K562 (cell line): ENCODE measurements at regions not wholly inside any gene's neighbourhood (a gene's known extent, or its start where the extent isn't known, plus 50 kb on each side); places are given as distances from the start of the nearest gene placed in this dataset.

Experiments
- ATAC-seq: fragments of 200-7000 bp; cut with Tn5 transposase; 3 replicates; pipeline ENCODE4 v1.9.1; 2020; ENCODE audit warnings: moderate library complexity
- BruUV-seq: library from RNA; stranded (reverse); fragments of 400-500 nt; replicated peaks from 2 replicates; lab custom pipeline; 2021; lab: Mats Ljungman, UMichigan
- CTCF ChIA-PET: fragments of 300-600 bp; formaldehyde crosslinking; extraction: SDS; loops from one replicate; lab custom pipeline; 2021; ENCODE audit warnings: low intra/inter-chr PET ratio; lab: Yijun Ruan, JAX
- POLR2A ChIA-PET: fragments of 300-600, 350-650 bp; sonication (Branson Sonifier 250); formaldehyde crosslinking; extraction: SDS; loops from one replicate; lab custom pipeline; 2021; ENCODE audit warnings: antibody characterized with exemption, inconsistent platforms; lab: Yijun Ruan, JAX
- DNase-seq, 4 experiments: peaks; one replicate each; pipeline versions ENCODE4 v3.0.0 to v3.0.0-alpha.2; 2011 to 2018; ENCODE audit warnings: low spot score in 3 of 4, mixed read lengths in 3 of 4; ENCODE audit errors: extremely low read depth in 1 of 4
- FAIRE-seq: peaks from 2 replicates; lab custom pipeline; 2011; peaks lifted over from hg19 to GRCh38; lab: Jason Lieb, UNC
- H2AFZ ChIP-seq: 2 replicates; pipeline ENCODE4 v1.6.0; 2011; ENCODE audit warnings: low read depth, low read length, control low read depth, inconsistent platforms
- H3K27ac ChIP-seq: fragments of 200-600 bp; 3 replicates; pipeline ENCODE4 v1.8.0; 2011; ENCODE audit warnings: low read depth, mild to moderate bottlenecking, control low read depth, inconsistent platforms, low read length, moderate library complexity, mixed read lengths; ENCODE audit errors: extremely low read depth
- H3K27me3 ChIP-seq, 2 experiments: fragments of 300-600 bp in 1 of 2; 2 replicates in 1 of 2; 3 replicates in 1 of 2; pipeline versions ENCODE4 v1.6.0 to v1.8.0; 2011; ENCODE audit warnings: inconsistent platforms in 2 of 2, low read length in 2 of 2, mild to moderate bottlenecking in 1 of 2, mixed read lengths in 1 of 2, moderate library complexity in 1 of 2; ENCODE audit not compliant: control insufficient read depth in 2 of 2, insufficient read depth in 2 of 2
- H3K36me3 ChIP-seq: fragments of 300-600 bp; 3 replicates; pipeline ENCODE4 v1.8.0; 2011; ENCODE audit warnings: mild to moderate bottlenecking, low read length, inconsistent platforms; ENCODE audit not compliant: control insufficient read depth, insufficient read depth
- H3K4me1 ChIP-seq, 2 experiments: fragments of 200-600 bp in 1 of 2; replicated peaks in 1 of 2; 2 replicates in 1 of 2; 3 replicates in 1 of 2; pipeline versions ENCODE4 v1.5.1 to v1.8.0; 2011; ENCODE audit warnings: inconsistent platforms in 2 of 2, low read length in 2 of 2, mild to moderate bottlenecking in 1 of 2, mixed read lengths in 1 of 2, moderate library complexity in 1 of 2; ENCODE audit not compliant: control insufficient read depth in 2 of 2, insufficient read depth in 2 of 2
- H3K4me2 ChIP-seq: 2 replicates; pipeline ENCODE4 v1.6.1; 2011; ENCODE audit warnings: low read length, control low read depth, inconsistent platforms, mixed read lengths; ENCODE audit not compliant: insufficient read depth
- H3K4me3 ChIP-seq: fragments of 200-600 bp; sonication (generic), shearing (Covaris generic); 2 replicates; pipeline ENCODE4 v1.5.1; 2016; ENCODE audit warnings: control low read depth, inconsistent platforms
- H3K79me2 ChIP-seq: fragments of 200-600 bp; 3 replicates; pipeline ENCODE4 v1.8.0; 2011; ENCODE audit warnings: low read length, inconsistent platforms; ENCODE audit not compliant: control insufficient read depth, insufficient read depth
- H3K9ac ChIP-seq, 2 experiments: 2 replicates each; pipeline versions ENCODE4 v1.6.0 to v1.6.1; 2011; ENCODE audit warnings: low read depth in 2 of 2, low read length in 2 of 2, control low read depth in 1 of 2, inconsistent platforms in 1 of 2, mild to moderate bottlenecking in 1 of 2, mixed read lengths in 1 of 2; ENCODE audit not compliant: insufficient read depth in 1 of 2
- H3K9me1 ChIP-seq: one replicate; pipeline ENCODE4 v1.6.0; 2011; ENCODE audit warnings: inconsistent platforms, mild to moderate bottlenecking, low read length, moderate library complexity; ENCODE audit not compliant: control insufficient read depth, insufficient read depth
- H3K9me3 ChIP-seq: replicated peaks from 2 replicates; pipeline ENCODE4 v1.5.1; 2011; ENCODE audit warnings: low read depth, low read length, inconsistent platforms; ENCODE audit not compliant: control insufficient read depth, insufficient read depth
- H4K20me1 ChIP-seq: replicated peaks from 2 replicates; pipeline ENCODE4 v1.6.1; 2011; ENCODE audit warnings: low read length, inconsistent platforms, mixed read lengths; ENCODE audit not compliant: control insufficient read depth, insufficient read depth
- ARID3B ChIP-seq: fragments of 250-450 bp; sonication (Bioruptor Pico); IDR thresholded peaks from 2 replicates; pipeline ENCODE4 v1.4.0; 2020; ENCODE audit warnings: borderline replicate concordance
- ARNT ChIP-seq, 2 experiments: fragments of 450-650 bp; IDR thresholded peaks; 2 replicates each; pipeline ENCODE4 v1.6.1; 2016; ENCODE audit warnings: mild to moderate bottlenecking in 1 of 2
- CBFA2T2 ChIP-seq: fragments of 450-650 bp; conservative IDR thresholded peaks from 2 replicates; pipeline ENCODE4 v1.6.1; 2017; ENCODE audit warnings: mild to moderate bottlenecking
- E4F1 ChIP-seq: fragments of 250-450 bp; sonication (Bioruptor Pico); IDR thresholded peaks from 2 replicates; pipeline ENCODE4 v1.5.0; 2021; ENCODE audit warnings: mild to moderate bottlenecking, borderline replicate concordance
- ELF1 ChIP-seq: fragments of 200-800 bp; sonication (Bioruptor generic); IDR thresholded peaks from 2 replicates; pipeline ENCODE4 v1.6.1; 2016; ENCODE audit warnings: missing genetic modification characterization, missing compliant biosample characterization
- ID3 ChIP-seq, 2 experiments: fragments of 250-450 bp in 1 of 2; fragments of 450-650 bp in 1 of 2; sonication (Bioruptor Pico) in 1 of 2; IDR thresholded peaks; 2 replicates each; pipeline versions ENCODE4 v1.6.1 to v1.8.0; 2016 to 2021; ENCODE audit warnings: mild to moderate bottlenecking in 2 of 2, moderate library complexity in 2 of 2, missing compliant biosample characterization in 1 of 2, missing genetic modification characterization in 1 of 2
- NFXL1 ChIP-seq: fragments of 450-650 bp; formaldehyde crosslinking; IDR thresholded peaks from 2 replicates; pipeline ENCODE4 v1.4.0; 2021; ENCODE audit warnings: mild to moderate bottlenecking
- PHF8 ChIP-seq: fragments of 200-600 bp; sonication (generic); IDR thresholded peaks from 2 replicates; pipeline ENCODE4 v1.6.1; 2012; ENCODE audit warnings: mixed run types, mild to moderate bottlenecking, inconsistent platforms, low read length, moderate library complexity, borderline replicate concordance
- RAD51 ChIP-seq: fragments of 450-650 bp; IDR thresholded peaks from 2 replicates; pipeline ENCODE4 v1.7.1; 2016; ENCODE audit warnings: low read depth, mild to moderate bottlenecking, borderline replicate concordance
- RFX7 ChIP-seq: fragments of 250-450 bp; sonication (Bioruptor Pico); IDR thresholded peaks from 2 replicates; pipeline ENCODE4 v1.5.1; 2021; ENCODE audit warnings: mild to moderate bottlenecking
- UBTF ChIP-seq, 2 experiments: IDR thresholded peaks; 2 replicates each; pipeline ENCODE4 v1.6.1; 2012; ENCODE audit warnings: improper control_type of control experiment in 2 of 2, low read depth in 2 of 2, low read length in 2 of 2, borderline replicate concordance in 1 of 2
- ZNF253 ChIP-seq: fragments of 250-450 bp; sonication (Bioruptor Pico); conservative IDR thresholded peaks from 2 replicates; pipeline ENCODE4 v1.6.1; 2021; ENCODE audit warnings: mild to moderate bottlenecking
- ZNF561 ChIP-seq: fragments of 450-650 bp; formaldehyde crosslinking; conservative IDR thresholded peaks from 2 replicates; pipeline ENCODE4 v1.4.0; 2020; ENCODE audit warnings: mild to moderate bottlenecking, moderate library complexity
- WGBS: fragments of 100-300 bp; shearing (Covaris generic); methylation state at CpG from one replicate; pipeline ENCODE4 v1.1.6; 2016; ENCODE audit warnings: low coverage, mixed read lengths; ENCODE audit not compliant: insufficient coverage; ENCODE audit errors: missing lambda C conversion rate; 5-methylcytosine and 5-hydroxymethylcytosine counted together
- in situ Hi-C: fragments of 300-500 bp; cut with MboI; formaldehyde crosslinking; loops from 4 replicates; pipeline ENCODE4 v1.15.0; 2018; ENCODE audit warnings: inconsistent platforms, mixed read lengths
- intact Hi-C: fragments of 100-400 bp; cut with micrococcal nuclease; formaldehyde crosslinking; loops from 2 replicates; pipeline ENCODE4 v1.14.2; 2022

- BruUV-seq: no TSS peak
- no peak overlapping the region for H3K9ac ChIP-seq
- no peaks in the 10 kb centered on the region for H3K9me3 ChIP-seq
- CTCF ChIA-PET: no interaction called here
- H3K36me3 ChIP-seq: no peaks in the 10 kb centered on the region
- ATAC-seq (no peak), DNase-seq (no peak), FAIRE-seq (no peak)
- no peak overlapping the region for H3K27ac ChIP-seq
- no peak overlapping the region for H3K4me3 ChIP-seq
- H3K4me1 ChIP-seq: no peaks in the 10 kb centered on the region
- 2% methylated on average over 8 of the region's 8 CpGs for WGBS
- no peaks in the 10 kb centered on the region for H3K79me2 ChIP-seq
- no peak overlapping the region for H2AFZ ChIP-seq
- in situ Hi-C loops: no loop called here
- H4K20me1 ChIP-seq: no peaks in the 10 kb centered on the region
- no peak overlapping the region for H3K4me2 ChIP-seq
- POLR2A ChIA-PET: no interaction called here
- no peaks in the 10 kb centered on the region for H3K27me3 ChIP-seq
- intact Hi-C loops: no loop called here
- no peaks in the 10 kb centered on the region for H3K9me1 ChIP-seq
- TF ChIP-seq PHF8: no peak
- no peak for TF ChIP-seq ID3 (CRISPR knock-in tag; IDR thresholded peaks at IDR 0.05)
- TF ChIP-seq ID3 (tag; IDR thresholded peaks at IDR 0.05): no peak
- no peak for TF ChIP-seq UBTF (IDR thresholded peaks at IDR 0.05; ENCODE audit: borderline replicate concordance in 1 of 2, low read depth in 2 of 2, low read length in 2 of 2)
- no peak for TF ChIP-seq CBFA2T2
- no peak for TF ChIP-seq RFX7
- TF ChIP-seq ELF1 (tag): no peak
- TF ChIP-seq ZNF253 (CRISPR knock-in tag): no peak
- TF ChIP-seq NFXL1: no peak
- no peak for TF ChIP-seq E4F1 (CRISPR knock-in tag)
- TF ChIP-seq ZNF561: no peak
- TF ChIP-seq ARID3B: no peak
- TF ChIP-seq RAD51: no peak
- TF ChIP-seq ARNT (IDR thresholded peaks at IDR 0.05): no peak
These were observed 560.4 kb downstream of the ANKRD50 start for GRCh38 chr4:124152132-124152531.
